HT1080 (cell line): ENCODE measurements at regions not wholly inside any gene's neighbourhood (a gene's known extent, or its start where the extent isn't known, plus 50 kb on each side); places are given as distances from the start of the nearest gene placed in this dataset. TPM values are rescaled to one million over a fixed set of nuclear protein-coding genes. Genes with fewer than 3 reads are reported as not detected.

Experiments
- DNase-seq: peaks from one replicate; pipeline ENCODE4 v3.0.0-alpha.2; 2015; ENCODE audit warnings: low read depth
- small RNA-seq: library from RNA; depleted of rRNA; stranded (forward); fragments of <200 nt; gene quantifications from one replicate; pipeline ENCODE3, GENCODE V24; 2014

DNA sequence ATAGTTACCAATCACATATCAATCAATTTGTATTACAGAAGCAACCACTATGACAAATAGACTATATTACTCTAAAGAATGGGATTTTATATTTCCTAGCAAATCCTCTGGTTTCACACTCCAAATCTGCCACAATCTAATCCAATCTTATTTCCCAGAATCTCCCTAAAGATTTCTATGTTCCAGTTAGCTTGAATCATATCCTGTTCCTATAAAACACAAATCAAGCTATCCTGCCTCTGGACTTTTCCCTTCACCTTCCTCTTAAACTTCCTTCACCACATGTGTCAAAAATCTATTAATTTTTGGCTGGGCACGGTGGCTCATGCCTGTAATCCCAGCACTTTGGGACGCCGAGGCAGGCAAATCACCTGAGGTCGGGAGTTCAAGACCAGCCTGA lies 50.0 kb downstream of the PIK3C2A start:
- peak; percentile 10 for DNase-seq

DNA sequence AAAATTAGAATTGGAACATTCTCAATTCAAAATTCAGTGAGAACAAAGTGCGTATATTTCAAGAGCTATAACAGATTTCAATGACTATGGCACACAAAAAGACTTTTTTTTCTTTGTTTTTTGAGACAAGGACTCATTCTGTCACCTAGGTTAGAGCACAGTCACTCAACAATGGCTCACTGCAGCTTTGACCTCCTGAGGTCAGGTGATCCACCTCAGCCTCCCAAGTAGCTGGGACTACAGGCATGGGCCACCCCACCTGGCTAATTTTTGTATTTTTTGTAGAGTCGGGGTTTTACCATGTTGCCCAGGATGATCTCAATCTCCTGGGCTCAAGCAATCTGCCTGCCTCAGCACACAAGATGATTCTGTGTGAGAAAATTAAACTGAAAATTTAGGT lies 51.5 kb downstream of the PIK3C2A start:
- no peak for DNase-seq

DNA sequence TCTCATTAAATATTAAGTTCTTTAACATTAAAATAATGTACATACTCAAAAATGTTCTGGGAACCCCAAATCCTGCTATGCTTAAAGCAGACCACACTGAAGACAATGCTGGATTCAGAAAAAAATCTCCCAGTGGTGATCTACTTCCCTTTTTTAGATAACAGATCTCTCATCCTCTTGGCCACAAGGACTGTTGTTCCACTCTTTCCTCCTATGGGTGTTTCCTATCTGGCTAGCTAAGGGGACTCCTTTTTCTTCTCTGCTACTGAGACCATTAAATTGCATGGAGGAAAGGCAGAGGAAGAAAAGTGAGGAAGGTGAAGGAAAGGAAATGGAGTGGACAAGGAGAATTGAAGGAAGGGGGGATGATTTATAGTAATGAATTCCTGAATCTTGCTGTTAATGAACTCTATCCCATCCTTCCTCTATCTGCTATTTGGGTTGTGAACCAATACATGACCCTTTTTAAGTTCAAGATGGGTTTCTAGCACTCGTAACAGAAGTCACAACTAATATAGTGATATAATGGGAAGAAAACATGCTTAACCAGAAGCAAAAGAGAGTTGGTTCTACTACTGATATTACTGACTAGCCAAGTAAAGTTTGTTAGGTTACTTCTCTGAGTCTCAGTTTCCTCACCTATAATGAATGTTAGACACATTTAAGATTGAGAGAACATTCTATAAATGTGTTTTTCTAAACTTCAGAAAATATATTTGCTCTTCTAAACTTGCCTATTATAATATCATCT lies 53.2 kb downstream of the PIK3C2A start:
- no peak for DNase-seq

DNA sequence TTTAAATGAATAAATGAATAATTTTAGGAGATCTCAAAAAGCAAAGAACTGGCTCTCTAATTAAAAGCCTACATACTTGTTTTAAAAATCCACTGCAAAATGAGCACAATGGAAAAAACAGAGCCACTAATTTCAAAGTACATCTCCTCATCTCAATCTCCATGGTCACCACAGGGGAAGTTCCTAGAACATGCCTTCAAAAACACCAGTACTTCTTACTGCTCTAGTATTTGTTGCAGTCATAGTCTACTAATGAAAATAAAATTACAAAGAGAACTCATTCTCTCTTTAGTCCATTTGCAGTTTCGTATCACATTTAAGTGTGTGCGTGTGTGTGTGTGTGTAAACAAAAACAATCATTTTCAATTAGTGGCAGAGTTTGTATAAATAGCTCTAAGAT lies 54.0 kb downstream of the PIK3C2A start:
- no peak for DNase-seq

DNA sequence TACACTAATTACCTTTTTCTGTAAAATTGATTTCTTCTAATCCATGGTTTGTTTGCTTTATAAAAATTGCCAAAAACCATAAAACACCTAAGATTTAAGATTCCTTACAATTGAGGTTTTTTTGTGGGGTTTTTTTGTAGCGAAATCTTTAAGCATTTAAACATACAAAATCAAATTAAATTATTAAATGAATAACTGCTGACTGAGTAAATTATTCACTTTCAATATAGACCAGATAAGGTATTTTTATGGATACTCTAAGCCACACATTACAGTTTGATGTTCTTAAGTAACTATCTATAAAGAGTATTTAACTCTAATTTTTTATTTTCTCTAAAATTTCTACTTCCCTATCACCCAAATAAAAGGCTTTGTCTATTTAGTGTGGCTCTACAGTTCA lies 55.5 kb downstream of the PIK3C2A start:
- DNase-seq, result no peak

DNA sequence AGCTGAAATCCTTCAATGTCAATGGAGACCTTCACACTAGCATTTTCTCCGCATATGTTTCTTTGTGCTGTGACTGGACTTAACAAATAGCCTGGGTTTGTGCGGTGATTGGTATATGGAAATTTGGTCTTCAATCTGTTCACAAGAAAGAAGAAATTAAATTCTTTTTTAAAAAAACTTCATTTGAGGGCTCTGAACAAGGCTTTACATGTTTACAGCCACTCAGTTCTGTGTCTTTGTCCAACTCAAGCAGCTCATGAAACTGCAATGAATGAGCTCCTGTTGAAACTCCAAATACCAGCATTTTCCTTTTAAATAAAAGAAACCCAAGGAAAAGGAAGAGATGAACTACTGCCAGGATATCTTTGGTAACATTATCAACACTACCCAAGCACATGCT lies 57.3 kb downstream of the PIK3C2A start:
- no peak for DNase-seq

DNA sequence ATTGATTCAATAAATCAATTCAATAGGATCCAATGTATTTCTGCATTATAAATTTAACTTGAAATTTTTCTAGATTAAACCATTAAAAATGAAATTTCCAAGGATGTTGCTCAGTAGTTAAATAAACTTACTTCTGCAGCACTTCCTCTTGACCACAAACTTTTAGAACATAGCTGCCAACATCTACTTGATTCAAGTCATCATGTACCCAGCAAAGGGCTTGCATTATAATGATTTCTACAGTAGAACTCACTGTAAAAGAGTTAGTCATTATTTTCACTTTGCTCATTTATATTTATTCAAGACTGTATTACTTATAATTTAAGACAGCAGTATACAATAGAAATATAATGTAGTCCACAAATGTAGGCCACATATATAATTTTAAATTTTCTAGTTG lies 59.2 kb downstream of the PIK3C2A start:
- DNase-seq, result no peak

DNA sequence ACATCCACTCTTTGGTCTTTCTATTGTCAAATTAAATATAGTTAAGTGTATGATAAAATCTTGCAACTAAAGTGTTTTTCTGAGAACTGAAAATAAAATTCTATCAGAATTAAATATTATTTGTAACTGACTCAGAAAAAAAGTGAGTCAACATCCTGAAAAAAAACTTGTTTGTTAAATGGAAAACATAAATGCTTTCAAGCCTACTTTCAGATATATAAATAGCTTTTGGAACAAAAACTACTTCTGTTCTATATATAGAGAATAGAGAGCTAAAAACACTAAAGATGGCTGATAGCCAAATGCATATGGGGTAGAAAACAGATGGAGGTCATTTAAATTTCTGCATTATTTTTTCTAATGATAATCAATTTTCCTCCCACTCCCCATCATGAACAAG lies 61.8 kb downstream of the PIK3C2A start:
- no peak for DNase-seq

DNA sequence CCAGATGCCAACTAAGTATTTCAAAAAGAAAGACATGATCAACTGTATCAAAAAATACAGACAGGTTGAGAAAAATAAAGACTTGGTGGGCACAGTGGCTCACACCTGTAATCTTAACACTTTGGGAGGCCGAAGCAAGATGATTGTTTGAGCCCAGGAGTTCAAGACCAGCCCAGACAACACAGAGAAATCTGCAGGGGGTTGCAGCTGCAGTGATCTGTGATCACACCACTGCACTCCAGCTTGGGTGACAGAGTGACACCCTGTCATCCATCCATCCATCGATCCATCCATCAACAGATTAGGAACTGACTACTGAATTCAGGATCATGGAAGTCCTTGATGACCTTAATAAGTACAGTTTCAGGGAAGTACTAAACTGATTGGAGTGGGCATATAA lies 65.0 kb upstream of the RPS13 start:
- DNase-seq, result no peak

DNA sequence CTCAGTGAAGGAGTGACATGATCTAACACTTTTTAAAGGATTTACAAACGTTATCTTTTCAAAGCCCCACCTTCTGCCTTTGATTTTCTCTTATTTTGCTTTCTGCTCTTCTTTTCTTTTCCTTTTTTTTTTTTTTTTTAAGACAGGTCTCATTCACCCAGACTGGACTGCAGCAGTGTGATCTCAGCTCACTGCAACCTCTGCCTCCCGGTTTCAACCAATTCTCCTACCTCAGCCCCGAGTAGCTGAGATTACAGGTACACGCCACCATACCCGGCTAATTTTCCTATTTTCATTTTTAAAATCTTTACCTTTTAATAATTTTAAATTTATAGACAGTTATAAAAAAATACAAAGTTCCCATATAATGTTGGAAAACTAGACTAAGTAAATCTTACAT lies 63.7 kb upstream of the RPS13 start:
- DNase-seq, result no peak

DNA sequence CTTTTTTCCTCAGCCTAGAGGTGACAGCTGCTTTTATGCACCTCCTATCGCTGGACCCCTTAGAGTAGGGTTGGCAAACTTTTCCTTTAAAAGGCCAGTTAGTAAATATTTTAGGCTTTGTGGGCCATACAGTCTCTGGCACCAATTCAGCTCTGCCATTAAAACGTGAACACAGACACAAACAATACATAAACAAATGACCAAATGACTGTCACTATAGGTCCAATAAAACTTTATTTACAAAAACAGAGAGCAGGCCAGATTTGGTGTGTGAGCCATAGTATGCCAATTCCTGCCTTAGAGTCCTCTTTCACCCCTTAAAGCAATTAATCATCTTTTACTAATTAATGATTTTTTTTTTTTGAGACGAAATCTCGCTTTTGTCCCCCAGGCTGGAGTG lies 61.1 kb upstream of the RPS13 start:
- DNase-seq, result no peak

DNA sequence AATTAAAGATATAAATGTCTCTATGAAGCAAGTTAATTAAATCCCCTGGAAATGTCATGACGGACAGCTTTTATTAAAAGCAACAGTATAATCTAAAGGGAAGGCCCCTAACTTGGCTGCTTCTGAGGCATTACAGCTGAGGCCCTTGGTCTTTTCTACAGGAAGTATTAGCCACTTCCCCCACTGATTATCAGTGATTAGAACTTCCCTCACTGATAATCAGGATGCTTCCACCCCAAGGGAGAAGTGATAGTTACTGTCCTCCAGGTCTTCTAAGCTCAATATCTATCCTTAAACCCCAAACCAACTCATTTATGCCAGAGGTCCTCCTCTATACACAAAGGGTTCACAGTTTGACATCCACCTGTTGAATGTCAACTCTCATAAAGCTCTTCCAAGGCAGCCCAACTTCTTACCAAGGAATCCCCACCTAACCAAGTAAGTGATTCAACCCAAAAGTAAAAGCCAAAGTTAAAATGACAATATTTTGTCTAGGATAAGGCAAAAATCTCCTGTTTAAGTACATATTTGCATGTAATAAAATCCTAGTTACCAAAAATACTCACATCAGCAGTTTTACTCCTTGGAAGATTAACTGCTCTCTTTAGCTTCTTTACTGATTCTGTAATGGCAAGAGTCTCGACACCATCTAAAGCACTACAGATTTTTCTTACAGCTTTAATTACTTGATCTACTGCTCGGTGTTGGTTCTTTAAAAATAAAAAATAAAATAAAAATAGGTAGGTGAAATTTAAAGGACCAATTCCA lies 58.6 kb upstream of the RPS13 start:
- no peak for DNase-seq

DNA sequence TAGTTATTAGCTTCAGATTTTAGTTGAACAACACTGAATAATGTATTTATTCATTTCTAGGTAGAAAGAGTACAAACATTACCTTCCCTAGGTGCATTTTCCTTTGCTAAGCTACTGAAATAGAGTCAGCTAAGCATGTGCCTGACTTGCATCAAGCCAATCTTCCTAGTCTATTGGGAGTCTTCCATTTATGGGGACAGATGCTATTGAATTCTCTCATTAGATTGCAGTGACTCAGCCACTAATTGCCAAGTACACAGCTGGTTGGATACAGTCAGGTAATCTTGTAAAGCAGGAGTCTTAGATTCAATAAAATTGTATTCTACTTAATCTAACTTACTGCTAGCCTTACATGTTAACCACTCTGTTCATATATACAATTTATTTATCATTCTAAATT lies 55.2 kb upstream of the RPS13 start:
- DNase-seq, result no peak

DNA sequence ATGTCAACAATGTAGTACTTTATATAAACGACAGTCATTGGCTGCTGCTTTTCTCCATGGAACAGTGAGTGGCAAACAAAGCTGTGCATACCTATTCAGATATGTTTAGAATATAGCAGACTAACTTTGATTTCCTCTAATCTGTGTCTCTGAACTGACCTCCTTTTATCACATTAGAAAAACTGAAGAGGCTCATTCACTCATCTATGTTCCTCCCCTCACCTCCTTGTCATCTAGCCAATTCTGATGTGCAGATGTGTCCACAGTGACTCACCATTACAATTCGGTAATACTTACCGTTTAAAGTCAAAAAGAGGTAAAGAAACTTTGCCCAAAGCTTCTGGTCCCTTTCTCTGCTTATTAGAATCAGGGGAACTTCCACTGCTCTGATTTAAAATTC lies 51.5 kb upstream of the RPS13 start:
- DNase-seq, result peak; percentile 37

Small RNA genes lying in the stretch of these regions (small RNA-seq; reads per million reads assigned to genes)
- gene AC126389.1, result not detected
